ENCODE measurements at regions not wholly inside any gene's neighbourhood (a gene's known extent, or its start where the extent isn't known, plus 50 kb on each side); places are given as distances from the start of the nearest gene placed in this dataset.

DNA sequence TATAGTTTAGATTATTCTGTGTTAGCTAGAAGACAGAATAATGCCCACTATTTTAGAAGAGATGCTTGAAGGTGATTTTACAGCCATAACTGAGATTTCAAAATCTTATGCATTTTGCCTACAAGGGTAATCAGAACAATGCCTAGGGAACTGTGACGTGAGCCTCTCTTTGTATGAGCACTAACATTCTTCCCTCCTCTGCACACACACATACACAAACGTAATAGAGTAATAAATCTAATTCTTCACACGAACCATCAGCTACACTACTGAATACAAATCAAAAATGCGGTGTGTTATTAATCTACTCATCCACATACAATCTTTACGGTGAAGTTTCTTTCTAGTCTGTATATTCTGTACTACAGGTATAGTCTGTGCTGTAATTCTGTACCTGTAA is 227.8 kb downstream of the PLK2 start:
- Histone ChIP-seq H3K79me2 (no peaks in the 10 kb centered on the region), H3K4me1 (ENCODE audit: insufficient read depth) (peaks cover 4% of the 10 kb centered on the region), H3K4me3 (no peak overlapping the region), H3K27ac (no peak overlapping the region), H4K20me1 (ENCODE audit: insufficient read depth, poor library complexity, severe bottlenecking) (no peaks in the 10 kb centered on the region), H3K36me3 (replicated peaks; ENCODE audit: insufficient read depth, low read depth) (no peaks in the 10 kb centered on the region), H3K27me3 (no peaks in the 10 kb centered on the region), H3K4me2 (no peak overlapping the region), H2AFZ (no peak overlapping the region), H3K9me3 (ENCODE audit: low read depth) (no peaks in the 10 kb centered on the region), H3K9me2 (replicated peaks; ENCODE audit: insufficient read depth) (no peaks in the 10 kb centered on the region)
- TF ChIP-seq EZH2 (IDR thresholded peaks at IDR 0.05; ENCODE audit: borderline replicate concordance): no peak
- TF ChIP-seq, protein P1, sequence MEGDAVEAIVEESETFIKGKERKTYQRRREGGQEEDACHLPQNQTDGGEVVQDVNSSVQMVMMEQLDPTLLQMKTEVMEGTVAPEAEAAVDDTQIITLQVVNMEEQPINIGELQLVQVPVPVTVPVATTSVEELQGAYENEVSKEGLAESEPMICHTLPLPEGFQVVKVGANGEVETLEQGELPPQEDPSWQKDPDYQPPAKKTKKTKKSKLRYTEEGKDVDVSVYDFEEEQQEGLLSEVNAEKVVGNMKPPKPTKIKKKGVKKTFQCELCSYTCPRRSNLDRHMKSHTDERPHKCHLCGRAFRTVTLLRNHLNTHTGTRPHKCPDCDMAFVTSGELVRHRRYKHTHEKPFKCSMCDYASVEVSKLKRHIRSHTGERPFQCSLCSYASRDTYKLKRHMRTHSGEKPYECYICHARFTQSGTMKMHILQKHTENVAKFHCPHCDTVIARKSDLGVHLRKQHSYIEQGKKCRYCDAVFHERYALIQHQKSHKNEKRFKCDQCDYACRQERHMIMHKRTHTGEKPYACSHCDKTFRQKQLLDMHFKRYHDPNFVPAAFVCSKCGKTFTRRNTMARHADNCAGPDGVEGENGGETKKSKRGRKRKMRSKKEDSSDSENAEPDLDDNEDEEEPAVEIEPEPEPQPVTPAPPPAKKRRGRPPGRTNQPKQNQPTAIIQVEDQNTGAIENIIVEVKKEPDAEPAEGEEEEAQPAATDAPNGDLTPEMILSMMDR (IDR thresholded peaks at IDR 0.05; ENCODE audit: poor library complexity): no peak
- TF ChIP-seq EZH2phosphoT487 (IDR thresholded peaks at IDR 0.05; ENCODE audit: low read depth, severe bottlenecking, unreplicated experiment): no peak
- WGBS (ENCODE audit: low lambda C conversion rate, missing lambda C conversion rate): 85% methylated on average over 5 of the region's 5 CpGs
- DNase-seq (ENCODE audit: low spot score): no peak

- no peaks in the 10 kb centered on the region for H3K27me3 ChIP-seq
- no peak overlapping the region for H3K27ac ChIP-seq
- H4K20me1 ChIP-seq (ENCODE audit: insufficient read depth, poor library complexity, severe bottlenecking): no peaks in the 10 kb centered on the region
- TF ChIP-seq EZH2 (IDR thresholded peaks at IDR 0.05; ENCODE audit: borderline replicate concordance) (no peak), EZH2phosphoT487 (IDR thresholded peaks at IDR 0.05; ENCODE audit: low read depth, severe bottlenecking, unreplicated experiment) (no peak)
- TF ChIP-seq, protein P1 (IDR thresholded peaks at IDR 0.05; ENCODE audit: poor library complexity): no peak
- no peak overlapping the region for H3K4me3 ChIP-seq
- WGBS (ENCODE audit: low lambda C conversion rate, missing lambda C conversion rate): 33% methylated on average over 1 of the region's 1 CpG
- peaks cover 4% of the 10 kb centered on the region for H3K4me1 ChIP-seq (ENCODE audit: insufficient read depth)
- no peak for DNase-seq (ENCODE audit: low spot score)
- no peaks in the 10 kb centered on the region for H3K79me2 ChIP-seq
- no peak overlapping the region for H3K4me2 ChIP-seq
- no peaks in the 10 kb centered on the region for H3K36me3 ChIP-seq (replicated peaks; ENCODE audit: insufficient read depth, low read depth)
- no peaks in the 10 kb centered on the region for H3K9me3 ChIP-seq (ENCODE audit: low read depth)
- no peaks in the 10 kb centered on the region for H3K9me2 ChIP-seq (replicated peaks; ENCODE audit: insufficient read depth)
- no peak overlapping the region for H2AFZ ChIP-seq
Observed at GRCh38 chr5:58231041-58231440, 228.8 kb downstream of the PLK2 start.

DNA sequence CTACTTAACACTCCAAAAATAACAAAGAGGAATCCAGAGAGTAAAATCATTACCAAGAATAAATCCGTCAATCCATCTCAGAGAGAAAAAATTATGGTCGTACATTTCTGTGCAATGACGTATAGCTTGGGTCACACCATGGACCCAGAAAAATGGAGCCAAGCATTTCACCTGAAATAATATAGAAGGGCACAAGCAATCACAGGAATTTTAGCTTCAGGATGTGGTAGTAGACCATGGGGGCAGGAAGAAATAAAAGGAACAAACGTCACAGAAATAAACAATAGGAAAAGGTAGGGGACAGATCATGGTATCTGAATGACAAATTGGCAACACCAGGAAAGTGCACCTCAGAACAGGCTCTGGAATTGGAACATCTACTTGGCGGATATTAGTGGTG is 231.0 kb downstream of the PLK2 start:
- WGBS (ENCODE audit: low lambda C conversion rate, missing lambda C conversion rate): 89% methylated on average over 5 of the region's 5 CpGs
- Histone ChIP-seq H3K36me3 (replicated peaks; ENCODE audit: insufficient read depth, low read depth) (no peaks in the 10 kb centered on the region), H3K79me2 (no peaks in the 10 kb centered on the region), H3K9me3 (ENCODE audit: low read depth) (no peaks in the 10 kb centered on the region), H3K27me3 (no peaks in the 10 kb centered on the region), H3K9me2 (replicated peaks; ENCODE audit: insufficient read depth) (no peaks in the 10 kb centered on the region), H3K4me3 (no peak overlapping the region), H3K4me1 (ENCODE audit: insufficient read depth) (no peaks in the 10 kb centered on the region), H3K4me2 (no peak overlapping the region), H4K20me1 (ENCODE audit: insufficient read depth, poor library complexity, severe bottlenecking) (no peaks in the 10 kb centered on the region), H2AFZ (no peak overlapping the region), H3K27ac (no peak overlapping the region)
- no peak for DNase-seq (ENCODE audit: low spot score)
- no peak for TF ChIP-seq EZH2phosphoT487 (IDR thresholded peaks at IDR 0.05; ENCODE audit: low read depth, severe bottlenecking, unreplicated experiment)
- no peak for TF ChIP-seq EZH2 (IDR thresholded peaks at IDR 0.05; ENCODE audit: borderline replicate concordance)
- TF ChIP-seq, protein P1 (IDR thresholded peaks at IDR 0.05; ENCODE audit: poor library complexity): no peak

GRCh38 chr5:58227858-58228257 is 232.0 kb downstream of the PLK2 start:
- Histone ChIP-seq H4K20me1 (ENCODE audit: insufficient read depth, poor library complexity, severe bottlenecking) (no peaks in the 10 kb centered on the region), H3K4me2 (no peak overlapping the region), H3K27me3 (no peaks in the 10 kb centered on the region), H3K36me3 (replicated peaks; ENCODE audit: insufficient read depth, low read depth) (no peaks in the 10 kb centered on the region), H3K27ac (no peak overlapping the region), H3K4me3 (no peak overlapping the region), H2AFZ (no peak overlapping the region), H3K4me1 (ENCODE audit: insufficient read depth) (no peaks in the 10 kb centered on the region), H3K79me2 (no peaks in the 10 kb centered on the region), H3K9me2 (replicated peaks; ENCODE audit: insufficient read depth) (no peaks in the 10 kb centered on the region), H3K9me3 (ENCODE audit: low read depth) (no peaks in the 10 kb centered on the region)
- DNase-seq (ENCODE audit: low spot score): no peak
- TF ChIP-seq EZH2phosphoT487 (IDR thresholded peaks at IDR 0.05; ENCODE audit: low read depth, severe bottlenecking, unreplicated experiment): no peak
- TF ChIP-seq EZH2 (IDR thresholded peaks at IDR 0.05; ENCODE audit: borderline replicate concordance): no peak
- TF ChIP-seq, protein P1 (IDR thresholded peaks at IDR 0.05; ENCODE audit: poor library complexity): no peak
- 89% methylated on average over 3 of the region's 3 CpGs for WGBS (ENCODE audit: low lambda C conversion rate, missing lambda C conversion rate)

All from hepatocyte (in vitro differentiated cells).